Activated CD4-positive, CD25-positive, alpha-beta regulatory T cell (primary cell): ENCODE measurements at regions not wholly inside any gene's neighbourhood (a gene's known extent, or its start where the extent isn't known, plus 50 kb on each side); places are given as distances from the start of the nearest gene placed in this dataset.

Experiments
- DNase-seq, 4 experiments: peaks; one replicate each; lab custom pipeline; 2025; lab: John Stamatoyannopoulos, UW

DNA sequence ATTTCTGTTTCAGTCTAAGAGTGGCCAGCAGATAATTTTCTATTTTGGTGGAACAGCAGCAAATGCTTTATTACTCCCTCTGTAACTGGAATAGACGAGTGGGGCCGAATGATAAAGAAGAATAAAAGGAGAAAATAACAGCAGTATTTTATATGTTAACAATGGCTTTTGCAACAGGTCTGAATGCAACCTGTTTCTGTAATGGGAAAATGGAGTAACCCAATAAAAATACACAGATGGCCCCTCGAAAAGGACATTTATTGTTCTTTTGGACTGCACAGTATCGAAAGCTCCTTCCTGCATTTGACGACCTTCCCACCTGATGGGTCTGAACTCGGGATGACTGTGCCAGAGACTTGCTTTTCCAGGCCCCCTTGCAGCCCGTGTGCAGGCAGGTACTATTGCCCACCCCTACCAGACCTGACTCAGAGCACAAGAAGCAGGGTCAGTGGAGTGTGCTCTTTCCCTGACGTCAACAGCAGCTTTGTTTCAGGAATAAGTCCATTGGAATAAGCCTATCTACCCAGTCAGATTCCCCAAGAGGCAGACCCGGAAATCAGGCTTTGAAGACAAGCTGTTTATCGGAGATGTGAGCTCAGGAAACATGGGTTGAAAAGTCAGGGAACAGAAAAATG is 306.5 kb upstream of the NEBL start:
- DNase-seq: no peak

DNA sequence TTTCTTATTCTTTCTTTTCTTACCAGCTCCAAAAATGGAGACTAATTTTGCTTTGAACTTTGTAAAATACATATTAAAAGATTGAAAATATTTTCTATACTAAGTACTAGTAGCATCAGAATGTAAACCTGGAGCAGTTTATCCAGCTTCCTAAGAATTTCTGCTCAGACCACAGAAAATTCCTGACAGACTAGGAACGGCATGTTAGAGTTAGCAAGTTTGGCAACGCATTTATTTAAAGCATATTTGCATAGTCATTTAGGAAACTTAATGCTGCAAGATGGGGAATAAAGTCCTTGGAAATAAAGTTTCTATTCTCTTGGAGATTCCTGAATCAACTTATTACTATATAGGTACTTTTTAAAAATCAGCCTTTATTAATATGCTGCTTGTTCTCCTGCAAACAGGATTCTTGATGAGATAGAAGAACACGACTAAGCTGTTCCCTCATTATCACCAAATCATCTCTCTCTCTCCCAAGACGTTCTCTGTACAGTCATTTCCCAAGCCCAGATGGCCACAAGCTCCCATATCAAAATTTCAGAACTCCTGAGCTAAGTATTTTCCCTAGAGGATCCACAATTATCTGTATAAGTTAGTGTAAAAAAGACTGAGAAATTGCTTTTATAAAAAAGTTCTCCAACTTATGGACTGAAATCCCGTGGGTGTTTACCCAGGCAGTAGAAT is 305.8 kb upstream of the NEBL start:
- DNase-seq: no peak

DNA sequence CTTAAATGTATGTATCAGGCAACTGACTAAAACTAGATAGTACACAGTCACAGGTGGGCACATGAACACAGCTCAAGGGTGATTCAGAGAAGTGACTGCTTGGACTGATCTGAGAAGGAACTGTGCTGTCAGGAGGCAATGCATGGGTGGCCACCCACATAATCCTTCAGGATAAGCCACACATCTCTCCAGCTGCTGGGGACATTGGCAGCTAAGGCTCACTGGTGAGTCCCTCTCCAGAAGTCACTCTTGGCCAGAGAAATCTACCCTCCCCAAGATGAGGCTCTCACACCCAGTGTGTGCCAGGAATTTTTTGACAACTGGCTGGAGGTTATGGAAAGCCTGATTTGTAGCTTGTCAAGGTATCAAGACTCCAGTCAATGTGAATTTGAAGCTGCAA is 302.4 kb upstream of the NEBL start:
- DNase-seq: no peak

DNA sequence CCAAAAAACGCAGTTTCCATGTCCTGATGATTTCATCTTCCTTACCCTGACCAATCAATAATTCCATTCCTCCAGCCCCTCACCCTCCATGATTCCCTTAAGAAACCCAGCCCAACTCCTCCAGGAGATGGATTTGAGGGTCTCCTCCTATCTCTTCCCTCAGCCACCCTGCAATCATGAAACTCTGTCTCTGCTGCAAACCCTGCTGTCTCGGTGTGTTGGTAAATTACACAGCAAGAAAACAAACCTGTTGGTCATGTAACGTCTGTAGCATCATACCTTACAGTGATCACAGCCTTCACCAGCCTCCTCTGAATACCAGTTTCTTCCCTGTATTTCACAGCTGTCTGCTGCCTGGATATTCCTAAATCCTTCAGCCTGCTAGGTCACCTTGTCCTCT is 300.7 kb upstream of the NEBL start:
- DNase-seq: no peak

DNA sequence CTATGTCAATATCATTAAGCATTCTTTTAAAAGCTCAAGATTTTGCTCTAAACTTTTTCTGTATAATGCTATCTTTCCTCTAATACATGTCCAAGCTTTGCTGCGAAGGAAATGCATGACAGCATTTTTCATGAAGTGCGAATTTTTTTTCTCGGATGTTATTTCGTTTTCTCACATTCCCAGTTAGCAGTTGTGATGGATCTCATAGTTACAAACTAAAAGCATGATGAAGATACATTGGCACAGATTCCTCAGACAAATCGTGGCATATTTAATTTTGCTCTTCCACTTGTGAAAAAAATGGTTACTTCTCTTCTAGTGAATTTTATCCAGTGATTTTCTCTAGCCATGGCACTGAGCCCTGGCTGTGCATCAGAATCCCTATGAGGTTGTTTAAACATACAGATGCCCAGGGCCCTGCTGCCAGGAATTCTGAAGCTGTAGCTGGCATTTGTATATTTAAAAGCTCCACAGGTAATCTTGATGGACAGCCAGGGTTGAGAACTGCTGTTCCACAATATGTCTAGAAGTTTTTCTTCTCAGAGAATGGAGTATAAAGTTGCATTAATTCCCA is 299.8 kb upstream of the NEBL start:
- no peak for DNase-seq

DNA sequence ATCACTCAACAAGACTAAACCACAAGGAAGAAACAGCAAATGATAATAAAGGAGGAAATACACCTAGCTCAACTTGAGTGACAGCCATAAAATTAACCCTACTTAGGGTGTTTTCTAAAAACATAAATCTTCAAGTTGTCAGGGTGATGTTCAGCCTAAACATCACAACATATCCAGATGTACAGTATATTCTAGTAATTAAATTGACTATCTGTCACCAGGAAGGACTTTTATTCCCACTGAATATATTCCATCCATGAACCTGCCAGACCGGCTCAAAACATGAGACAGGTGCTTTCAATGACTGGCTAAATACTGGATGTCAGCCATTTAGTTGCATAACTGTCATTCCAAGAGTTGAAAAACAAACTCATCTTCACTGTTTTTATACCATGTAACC is 298.1 kb upstream of the NEBL start:
- DNase-seq: no peak

DNA sequence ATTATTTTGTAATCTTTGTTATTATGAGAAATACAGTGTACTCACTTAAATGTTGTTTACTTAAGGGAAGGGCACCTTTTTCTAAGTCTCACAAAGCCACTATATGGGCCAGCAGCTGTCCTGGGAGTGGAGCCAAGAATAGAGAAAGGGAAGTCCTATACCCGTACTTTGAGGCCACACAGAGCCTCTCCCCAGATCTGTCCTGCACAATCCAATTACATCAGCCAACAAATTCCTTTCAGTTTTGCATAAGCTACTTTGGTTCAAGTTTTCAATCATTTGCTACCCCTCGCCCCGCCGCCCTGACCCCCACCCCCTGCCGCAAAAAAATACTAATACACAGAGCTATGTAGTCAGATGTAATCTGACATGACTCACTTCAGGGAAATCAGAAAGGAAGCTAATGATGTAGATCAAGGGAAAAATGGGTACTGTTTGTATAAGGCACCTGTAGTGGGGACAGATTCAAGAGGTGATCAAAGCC is 297.4 kb upstream of the NEBL start:
- no peak for DNase-seq

DNA sequence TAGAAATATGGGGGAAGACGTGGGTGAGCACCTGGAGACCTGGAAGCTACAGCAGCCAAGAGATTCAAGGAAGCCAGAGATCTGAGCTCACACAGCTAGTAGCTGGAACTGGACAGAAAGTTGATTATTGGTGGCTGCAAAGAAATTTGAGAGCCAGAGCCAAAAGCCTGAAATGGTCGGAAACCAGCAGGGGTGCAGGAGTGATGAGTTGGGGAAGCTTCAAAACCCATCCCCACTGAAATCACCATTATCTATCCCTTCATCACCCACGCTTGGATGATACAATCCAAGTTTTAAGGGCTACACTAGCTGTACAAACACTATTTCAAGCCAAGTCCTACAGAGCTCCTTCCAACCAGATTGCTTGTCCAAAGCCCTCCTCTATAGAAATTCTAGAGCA is 296.1 kb upstream of the NEBL start:
- DNase-seq: no peak

DNA sequence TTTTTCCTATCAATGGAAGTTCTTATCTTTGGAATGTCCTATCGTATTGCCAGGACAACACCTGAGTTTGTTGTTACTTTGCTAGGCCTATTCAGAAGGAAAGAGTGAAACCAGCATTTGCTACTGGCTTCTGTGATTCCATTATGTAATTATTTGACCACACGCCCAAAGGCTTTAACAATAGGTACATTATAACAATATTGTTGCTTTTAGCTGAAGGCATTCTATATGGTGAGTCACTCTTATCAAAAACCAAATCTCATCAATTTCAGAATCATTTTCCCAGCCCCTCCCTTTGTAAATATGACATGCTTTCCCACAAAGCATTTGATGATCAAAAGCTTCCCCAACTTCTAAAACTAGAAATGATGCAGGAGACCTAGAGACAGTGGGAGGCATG is 294.4 kb upstream of the NEBL start:
- DNase-seq: no peak

DNA sequence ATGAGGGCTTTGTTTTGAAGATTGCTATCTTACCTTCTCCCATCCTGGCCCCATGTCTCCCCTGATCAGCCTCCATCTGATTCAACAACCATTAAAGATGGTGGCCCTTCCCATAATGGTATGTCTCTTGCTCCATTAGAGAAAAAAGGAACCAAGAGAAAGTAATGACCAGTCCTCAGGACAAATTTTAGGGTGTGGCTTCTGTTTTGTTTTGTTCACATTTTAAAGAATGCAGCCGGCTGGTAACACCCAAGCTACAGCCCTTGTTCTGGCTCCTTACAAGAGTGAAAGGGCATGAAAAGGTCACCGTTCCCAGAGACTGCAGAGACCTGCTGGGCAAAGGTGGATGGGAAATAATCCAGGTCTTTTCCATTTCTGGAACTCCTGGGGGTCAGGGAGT is 287.9 kb upstream of the NEBL start:
- DNase-seq: no peak

DNA sequence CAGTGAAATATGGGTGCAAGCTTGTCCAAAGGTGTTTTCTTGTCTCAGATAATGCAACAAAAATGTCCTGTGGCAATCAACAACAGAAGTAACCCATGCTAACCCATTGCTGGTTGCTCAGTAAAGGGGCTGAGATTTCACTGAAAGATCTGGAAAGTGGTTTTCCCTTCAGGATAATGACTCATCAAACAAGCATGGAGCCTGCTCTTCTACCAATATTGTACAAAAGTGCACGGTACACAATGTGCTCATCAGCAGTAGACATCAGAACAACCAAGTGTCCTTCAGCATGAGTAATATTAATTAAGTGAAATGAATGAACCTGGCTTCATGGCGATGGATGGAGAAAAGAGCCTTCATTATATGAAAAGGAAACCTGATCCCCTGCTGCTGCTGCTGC is 287.1 kb upstream of the NEBL start:
- no peak for DNase-seq

DNA sequence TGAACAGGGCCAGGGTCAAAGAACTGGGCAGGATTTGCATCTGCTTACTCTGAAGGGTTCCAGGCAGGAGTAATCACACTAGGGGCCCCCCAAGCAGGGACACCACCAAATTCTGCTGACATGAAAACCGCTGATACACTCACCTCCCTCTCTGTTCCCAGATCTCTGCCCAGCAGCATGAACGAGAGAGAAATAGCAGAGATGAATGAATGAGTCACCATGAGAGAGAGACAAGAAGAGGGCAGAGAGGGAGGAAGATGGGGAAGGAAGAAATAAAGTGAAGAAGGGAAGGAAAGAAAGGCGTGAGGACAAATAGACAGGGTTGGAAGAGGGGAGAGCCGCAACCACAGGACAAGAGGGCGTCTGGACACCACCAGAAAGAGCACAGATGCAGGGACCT is 285.9 kb upstream of the NEBL start:
- no peak for DNase-seq

DNA sequence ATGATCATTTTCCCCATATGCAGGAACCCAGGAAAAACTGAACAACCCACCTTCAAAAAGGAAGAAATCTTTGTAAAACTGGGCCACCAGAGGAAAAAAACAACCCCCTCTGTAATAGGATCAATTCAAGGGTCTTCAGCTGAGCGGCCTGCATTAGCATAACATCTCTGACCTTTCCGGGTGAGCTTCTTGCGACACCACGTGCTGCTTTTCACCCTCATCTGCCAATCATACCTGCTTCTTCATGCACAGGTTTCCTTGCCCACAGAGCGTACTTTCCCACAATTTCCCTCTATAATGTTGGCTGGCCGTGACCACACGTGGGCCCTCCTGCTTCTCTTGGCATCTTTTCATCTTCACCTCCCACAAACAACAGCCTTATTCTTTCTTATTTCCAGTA is 284.3 kb upstream of the NEBL start:
- no peak for DNase-seq

DNA sequence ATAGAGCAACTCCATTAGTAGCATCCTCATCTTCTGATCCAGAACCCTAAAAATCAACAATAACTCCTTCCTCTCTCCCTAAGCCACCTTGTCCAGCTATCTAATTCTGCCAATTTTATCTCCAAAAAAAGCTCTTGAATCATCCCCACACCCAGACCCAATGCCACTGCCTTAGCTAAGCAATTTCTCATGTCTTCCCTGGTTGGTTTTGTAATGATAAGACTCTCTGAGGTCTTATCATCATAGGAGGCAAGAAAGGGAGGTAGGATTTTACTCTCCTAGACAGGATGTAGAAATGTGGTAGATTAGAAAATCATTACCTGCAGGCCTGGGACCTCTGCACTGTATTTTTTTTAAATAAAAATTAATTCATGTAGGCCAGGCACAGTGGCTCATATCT is 283.5 kb upstream of the NEBL start:
- DNase-seq: no peak

DNA sequence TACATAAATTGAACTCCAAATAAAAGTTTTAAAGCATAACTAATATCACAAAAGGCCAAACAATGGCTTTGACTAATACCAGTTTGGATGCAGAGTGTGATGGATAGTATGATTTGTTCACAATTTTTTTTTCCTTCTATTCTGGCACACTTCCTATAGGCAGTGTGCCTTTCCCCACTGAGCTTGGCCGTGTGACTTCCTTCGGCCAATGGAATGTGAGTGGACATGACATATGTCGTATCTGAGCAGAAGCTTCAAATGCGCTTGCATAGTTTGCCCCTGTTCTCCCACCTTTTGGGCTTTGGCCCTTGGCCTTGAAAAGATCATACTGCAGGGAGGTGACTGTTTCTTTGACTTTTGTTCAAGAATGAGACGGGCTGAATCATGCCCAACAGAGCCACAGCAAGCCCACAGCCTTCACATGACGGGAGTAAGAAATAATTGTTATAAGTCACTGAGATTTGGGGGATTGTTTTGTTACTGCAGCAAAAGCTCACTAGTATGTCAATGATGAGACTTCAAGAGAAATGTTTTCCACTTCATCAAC is 279.9 kb upstream of the NEBL start:
- DNase-seq: no peak

DNA sequence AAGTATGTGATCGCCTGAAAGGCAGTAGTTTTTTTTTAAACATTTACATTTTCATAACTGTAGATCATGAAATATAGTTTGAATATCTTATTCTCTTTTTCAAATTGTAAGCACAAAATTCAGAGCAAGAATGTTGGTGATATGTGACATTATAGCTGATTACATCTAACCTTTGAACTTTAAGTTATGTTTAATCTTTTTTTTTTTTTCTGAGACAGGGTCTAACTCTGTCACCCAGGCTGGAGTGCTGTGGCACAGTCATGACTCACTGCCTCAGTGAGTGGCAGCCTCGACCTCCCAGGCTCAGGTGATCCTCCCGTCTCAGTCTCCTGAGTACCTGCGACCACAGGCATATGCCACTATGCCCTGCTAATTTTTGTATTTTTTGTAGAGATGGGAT is 278.7 kb upstream of the NEBL start:
- no peak for DNase-seq

DNA sequence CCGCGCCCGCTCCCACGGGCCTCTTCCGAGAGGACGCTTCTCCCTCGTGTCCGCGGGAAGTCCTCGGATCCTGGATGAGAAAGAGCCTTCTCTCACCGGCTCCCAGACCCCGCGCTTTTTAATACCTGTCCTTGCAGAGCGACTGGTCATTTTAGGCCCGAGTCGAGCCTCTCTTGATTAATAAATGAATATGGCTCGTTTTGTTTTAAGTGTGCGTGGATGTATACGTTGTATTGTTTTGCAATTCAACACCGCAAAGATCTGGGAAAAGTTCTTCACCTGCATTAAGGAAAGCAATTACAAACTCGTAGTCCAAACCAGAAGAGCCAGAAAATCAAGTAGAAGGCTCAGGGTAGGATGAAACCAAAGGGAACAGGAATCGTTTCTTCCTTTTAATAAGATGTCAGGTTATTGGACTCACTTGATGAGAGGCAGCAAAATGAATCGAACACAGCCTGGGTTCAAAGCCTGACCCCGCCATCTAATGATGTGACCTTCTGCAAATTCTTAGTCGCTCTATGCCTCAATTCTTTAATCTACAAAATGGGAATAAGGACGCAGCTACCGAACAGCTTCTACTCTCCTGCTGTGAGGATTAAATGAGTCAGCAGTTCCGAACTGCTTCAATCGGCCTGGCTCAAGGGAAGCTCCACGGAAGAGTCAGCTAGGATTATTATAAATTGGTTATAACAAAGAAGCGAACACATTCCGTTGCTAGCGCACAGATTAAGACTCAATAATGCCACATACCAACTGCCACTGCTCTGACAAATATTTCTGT is 277.8 kb upstream of the NEBL start:
- DNase-seq: no peak

DNA sequence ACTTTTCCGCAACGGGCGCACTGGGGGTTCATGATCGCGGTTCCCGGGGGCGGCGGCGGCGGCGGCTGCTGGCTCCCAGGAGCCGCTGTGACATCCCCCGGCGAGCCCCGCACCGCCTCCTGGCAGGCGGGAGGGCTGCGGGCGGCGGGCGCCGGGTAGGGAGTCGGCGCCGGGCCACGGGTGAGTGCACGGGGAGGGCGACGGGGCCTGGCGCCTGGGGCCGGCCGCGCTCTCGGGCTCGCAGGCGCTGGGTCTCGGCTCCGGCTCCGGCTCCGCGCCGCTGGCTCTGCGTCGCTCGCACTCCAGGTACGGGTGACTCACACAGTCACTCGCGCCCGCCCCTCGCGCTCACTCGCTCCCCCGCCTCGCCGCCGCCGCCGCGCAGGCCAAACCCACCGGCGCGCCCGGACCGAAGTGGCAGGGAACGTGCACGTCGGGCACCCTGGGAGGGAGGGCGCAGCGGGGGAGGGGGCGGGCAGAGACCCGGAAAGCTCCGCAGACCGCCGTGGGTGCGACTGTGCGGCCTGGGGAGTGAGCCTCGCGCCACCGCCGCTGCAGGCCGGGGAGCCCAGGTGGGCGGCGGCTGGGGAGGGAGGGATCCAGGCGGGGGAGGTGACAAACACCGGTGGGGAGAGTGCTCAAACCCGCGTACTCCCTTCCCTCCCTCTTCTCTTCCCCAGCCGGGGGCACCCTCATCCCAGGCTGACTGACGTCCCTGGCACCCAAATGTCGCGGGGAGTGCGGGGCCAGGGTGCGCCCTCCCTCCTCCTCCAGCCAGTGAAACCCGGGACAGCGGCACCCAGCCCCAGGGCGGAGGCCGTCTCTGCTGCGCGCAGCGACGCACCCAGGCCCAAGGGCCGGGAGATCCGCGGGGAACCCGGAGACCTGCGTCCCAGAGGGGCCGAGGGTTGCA is 276.9 kb upstream of the NEBL start:
- DNase-seq: peak in 1 of 4 experiments; percentile 16

DNA sequence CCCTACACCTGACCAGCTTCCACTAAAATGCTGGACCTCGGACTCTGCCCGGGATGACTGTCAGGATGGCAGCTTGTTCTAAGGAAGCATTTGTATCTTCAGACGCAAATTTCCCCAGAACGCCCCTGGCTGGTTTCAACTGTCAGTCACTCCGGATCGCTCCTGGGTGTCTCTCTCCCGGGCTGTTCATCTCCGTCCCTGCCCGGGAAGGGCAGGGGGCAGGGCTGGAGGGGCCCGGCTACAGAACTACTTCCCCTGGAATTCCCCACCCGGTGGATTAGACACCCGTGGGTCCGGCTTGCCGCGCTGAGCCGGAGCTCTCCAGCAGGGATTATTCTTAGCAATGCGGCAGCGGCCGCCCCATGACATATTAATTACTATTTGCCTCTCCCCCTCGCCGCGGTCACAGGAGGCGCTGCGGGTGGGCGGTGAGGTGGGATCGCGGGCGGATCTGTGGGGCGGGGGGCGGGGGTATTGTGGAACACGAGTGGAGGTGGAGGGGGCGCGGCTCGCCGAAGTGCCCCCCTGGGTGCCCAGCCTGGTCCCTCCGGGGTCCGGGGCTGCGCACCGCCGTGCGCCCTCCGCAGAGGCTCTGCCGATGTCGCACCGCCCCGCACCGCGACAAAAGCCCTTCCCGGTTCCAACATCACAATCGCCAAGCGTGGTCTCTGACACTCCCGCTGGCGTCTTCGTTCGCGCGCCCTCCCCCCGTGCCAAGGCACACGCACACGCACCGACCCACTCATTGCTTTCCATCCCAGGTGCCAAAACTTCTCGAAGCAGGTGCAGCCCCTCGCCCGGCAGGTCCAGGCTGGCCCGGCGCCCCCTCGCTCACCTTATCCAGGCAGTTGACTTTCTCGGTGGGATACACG is 276.1 kb upstream of the NEBL start:
- DNase-seq: peak in 1 of 4 experiments; percentile 2

DNA sequence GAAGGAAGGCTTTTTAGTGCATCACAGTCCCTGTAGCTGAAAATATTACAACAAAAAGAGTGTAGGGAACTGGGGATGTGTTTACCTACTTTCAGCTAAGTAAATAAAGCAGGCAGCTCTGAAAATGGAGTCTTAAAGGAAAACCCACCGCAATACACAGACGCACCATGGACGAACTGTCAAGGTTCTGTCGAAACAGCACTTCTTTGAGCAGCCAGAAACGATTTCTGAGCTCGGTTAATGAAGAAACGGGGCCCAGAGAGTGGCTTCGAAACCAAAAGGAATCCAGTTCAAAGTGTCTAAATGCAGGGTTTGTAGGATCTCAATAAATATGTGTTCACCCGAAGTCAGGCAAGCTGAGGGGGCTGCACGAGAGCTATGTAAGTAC is 275.4 kb upstream of the NEBL start:
- DNase-seq: no peak
